Activated naive CD4-positive, alpha-beta T cell (primary cell): ENCODE measurements at regions not wholly inside any gene's neighbourhood (a gene's known extent, or its start where the extent isn't known, plus 50 kb on each side); places are given as distances from the start of the nearest gene placed in this dataset.

Source experiments
- DNase-seq, 4 experiments: peaks; one replicate each; lab custom pipeline; 2025; lab: John Stamatoyannopoulos, UW

DNA sequence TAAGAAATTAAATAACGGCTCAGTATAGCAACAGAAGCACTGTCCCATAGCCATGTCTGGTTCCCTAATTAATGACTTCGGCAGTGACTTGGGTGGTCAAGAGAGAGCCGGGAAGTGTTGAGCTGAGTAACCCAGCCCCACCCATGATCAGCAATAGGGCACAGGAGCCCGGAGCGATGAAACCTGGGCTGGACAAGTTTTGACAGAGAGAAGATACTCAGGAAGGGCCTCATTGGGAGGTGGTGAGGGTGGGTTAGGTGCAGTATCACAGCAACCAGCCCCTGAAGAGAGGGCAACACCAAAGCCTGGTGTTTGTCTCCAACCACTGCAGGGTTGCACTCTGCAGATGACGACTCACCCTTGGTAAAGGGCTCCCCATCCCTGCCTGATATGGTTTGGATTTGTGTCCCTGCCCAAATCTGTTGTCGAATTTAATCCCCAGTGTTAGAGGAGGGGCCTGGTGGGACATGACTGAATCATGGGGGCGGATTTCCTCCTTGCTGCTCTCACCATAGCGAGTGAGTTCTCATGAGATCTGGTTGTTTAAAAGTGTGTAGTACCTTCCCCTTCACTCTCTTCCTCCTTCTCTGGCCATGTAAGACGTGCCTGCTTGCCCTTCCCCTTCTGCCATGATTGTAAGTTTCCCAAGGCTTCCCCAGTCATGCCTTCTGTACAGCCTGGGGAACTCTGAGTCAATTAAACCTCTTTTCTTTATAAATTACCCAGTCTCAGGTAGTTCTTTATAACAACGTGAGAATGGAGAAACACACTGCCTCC is 124.9 kb upstream of the MED13L start:
- no peak for DNase-seq

GRCh38 chr12:116403546-116403945 is 126.1 kb upstream of the MED13L start:
- no peak for DNase-seq

DNA sequence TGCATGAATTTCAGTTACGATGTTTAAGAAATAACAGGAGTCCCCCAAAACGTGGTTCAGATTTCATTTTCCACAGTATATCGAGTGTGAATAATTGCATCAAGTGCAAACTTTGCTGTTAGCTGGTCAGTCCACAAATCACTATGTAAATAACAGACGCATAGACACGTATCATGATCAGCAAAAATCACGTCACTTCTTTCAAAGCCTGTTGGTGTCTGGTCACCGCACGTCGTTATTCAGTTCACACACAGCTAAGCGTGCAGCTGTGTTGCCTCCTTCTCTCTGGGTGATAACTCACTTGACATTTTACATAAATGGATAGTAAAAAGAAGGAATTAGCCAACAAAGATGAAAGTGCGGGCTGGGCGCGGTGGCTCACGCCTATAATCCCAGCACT is 126.8 kb upstream of the MED13L start:
- no peak for DNase-seq

DNA sequence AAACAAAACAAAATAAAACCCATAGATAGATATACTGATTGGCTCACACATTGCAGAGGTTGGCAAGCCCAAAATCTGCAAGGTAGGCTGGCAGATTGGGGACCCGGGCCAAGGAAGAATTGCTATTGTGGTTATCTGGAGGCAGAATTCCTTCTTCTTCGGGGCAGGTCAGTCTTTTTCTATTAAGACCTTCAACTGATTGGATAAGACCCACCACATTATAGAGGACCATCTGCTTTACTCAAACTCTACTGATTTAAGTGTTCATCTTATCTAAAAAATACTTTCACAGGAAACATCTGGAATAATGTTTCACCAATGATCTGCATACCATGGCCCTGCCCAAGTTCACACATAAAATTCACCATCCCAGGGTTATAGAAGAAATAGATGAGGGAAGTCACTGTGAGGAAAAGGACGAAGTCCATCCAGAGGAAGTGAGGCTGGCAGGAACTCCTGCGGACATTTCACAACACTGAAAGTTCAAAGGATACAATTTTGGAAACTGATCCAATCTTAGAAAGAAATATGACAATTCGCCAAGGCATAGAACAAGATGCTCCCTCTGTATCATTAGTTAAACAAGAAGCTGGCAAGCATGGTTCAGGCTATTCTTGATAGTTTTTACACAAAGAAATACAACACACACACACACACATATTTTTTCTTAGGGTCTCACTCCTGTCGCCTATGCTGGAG is 127.6 kb upstream of the MED13L start:
- DNase-seq = no peak

DNA sequence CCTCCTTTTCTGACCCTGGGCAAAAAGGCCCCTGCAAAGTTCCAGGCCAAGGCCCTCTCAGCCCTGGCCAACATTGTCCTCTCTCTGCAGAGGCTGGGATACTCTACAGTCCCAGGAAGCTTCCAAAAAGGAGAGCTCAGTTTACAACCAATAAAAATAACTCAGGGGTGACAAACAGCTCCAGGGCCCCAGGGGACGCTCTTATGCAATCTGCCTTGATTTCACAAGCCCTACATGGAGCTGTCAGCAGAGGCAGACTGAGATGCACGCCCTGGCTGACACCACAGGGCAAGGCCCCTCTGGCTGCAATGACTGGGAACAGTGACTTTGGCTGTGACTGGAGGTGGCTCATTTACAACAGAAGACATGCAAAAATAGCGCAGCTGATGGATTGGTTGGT is 129.0 kb upstream of the MED13L start:
- DNase-seq = no peak

GRCh38 chr12:116408489-116409250 is 131.2 kb upstream of the MED13L start:
- DNase-seq = no peak

DNA sequence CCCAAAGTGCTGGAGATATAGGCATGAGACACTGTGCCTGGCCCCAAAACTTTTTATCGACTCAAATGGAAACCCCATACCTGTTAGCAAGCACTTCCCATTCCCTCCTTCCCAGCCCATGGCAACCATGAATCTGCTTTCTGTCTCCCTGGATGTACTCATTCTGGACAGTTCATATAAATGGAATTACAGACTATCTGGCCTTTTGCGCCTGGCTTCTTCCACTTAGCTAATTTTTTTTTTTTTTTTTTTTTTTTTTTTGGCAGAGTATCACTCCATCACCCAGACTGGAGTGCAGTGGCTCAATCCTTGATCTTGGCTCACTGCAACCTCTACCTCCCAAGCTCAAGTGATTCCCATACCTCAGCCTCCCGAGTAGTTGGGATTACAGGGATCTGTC is 134.5 kb upstream of the MED13L start:
- DNase-seq = no peak

DNA sequence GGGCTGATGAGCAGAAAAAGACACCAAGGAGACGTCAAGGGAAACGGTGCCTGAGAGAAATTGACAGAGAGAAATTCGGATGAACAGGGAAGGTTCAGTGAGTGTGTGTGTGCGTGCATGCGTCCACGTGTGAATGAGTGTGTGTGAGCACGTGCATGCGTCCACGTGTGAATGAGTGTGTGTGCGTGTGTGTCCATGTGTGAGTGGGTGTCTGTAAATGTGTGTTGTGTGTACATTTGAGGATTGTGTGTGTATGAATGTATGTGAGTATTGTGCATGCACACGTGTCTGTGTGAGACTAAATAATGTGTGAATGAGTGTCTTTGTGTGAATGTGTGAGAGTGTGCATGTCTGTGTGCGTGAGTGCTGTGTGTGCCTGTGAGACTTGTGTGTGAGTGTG is 137.4 kb upstream of the MED13L start:
- DNase-seq = no peak

- no peak for DNase-seq
Measured at GRCh38 chr12:116415408-116416108, 138.1 kb upstream of the MED13L start.

DNA sequence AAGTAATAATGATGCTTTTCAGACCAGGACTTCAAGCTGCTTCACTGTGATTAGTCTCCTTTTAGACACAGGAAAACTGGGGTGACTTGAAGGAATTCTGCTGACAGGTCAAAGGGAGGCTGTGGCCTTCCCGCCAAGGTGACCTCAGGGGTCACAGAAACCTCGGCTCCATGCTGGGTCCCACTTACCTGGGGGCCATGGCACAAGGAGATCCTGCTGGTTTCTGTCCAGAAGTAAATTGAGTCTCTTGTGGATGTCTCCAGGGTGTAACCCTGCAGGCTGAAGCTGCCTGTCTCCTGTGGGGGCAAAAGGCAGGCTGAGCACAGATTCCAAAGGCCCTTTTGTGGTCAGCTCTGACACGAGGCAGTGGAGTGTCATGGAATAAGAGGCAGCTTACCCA is 138.7 kb upstream of the MED13L start:
- no peak for DNase-seq

GRCh38 chr12:116418551-116418950 is 140.6 kb upstream of the MAP1LC3B2 start:
- DNase-seq = no peak

- DNase-seq = no peak
Measured at GRCh38 chr12:116420227-116420880, 138.8 kb upstream of the MAP1LC3B2 start.

DNA sequence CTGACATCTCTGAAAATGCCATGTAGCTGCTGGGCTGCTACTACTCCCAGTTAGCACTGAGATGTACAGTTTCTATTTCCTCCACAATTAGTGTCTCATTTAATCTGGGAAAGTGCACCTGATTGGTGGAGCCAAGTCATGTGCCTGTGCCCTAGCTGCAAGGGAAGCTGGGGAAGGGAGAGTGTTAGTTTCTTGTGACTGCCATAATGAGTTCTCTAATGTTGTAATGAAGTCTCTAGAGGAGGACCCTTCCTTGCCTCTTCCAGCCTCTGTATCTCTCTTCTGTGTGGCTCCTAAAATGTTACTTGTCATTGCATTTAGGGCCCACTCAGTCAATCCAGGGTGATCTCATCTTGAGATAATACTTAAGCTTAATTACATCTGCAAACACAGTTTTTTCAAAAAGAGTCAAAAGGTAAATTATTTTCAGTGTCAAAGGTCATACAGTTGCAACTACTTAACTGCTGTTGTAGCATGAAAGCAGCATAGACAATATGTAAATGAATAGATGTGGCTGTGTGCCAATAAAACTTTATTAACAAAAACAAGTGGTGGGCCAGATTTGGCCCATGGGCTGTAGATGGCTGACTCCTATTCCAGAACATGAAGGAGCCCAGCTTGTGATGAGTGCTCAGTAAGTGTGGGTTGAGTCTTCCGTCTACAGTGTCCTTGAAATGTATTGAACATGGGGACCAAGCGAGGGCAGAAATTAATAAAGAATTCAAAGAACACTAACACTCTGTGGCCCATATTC is 137.2 kb upstream of the MAP1LC3B2 start:
- no peak for DNase-seq

GRCh38 chr12:116423094-116423493 is 136.1 kb upstream of the MAP1LC3B2 start:
- no peak for DNase-seq

- DNase-seq = no peak
Measured at GRCh38 chr12:116425256-116426193, 133.7 kb upstream of the MAP1LC3B2 start.

DNA sequence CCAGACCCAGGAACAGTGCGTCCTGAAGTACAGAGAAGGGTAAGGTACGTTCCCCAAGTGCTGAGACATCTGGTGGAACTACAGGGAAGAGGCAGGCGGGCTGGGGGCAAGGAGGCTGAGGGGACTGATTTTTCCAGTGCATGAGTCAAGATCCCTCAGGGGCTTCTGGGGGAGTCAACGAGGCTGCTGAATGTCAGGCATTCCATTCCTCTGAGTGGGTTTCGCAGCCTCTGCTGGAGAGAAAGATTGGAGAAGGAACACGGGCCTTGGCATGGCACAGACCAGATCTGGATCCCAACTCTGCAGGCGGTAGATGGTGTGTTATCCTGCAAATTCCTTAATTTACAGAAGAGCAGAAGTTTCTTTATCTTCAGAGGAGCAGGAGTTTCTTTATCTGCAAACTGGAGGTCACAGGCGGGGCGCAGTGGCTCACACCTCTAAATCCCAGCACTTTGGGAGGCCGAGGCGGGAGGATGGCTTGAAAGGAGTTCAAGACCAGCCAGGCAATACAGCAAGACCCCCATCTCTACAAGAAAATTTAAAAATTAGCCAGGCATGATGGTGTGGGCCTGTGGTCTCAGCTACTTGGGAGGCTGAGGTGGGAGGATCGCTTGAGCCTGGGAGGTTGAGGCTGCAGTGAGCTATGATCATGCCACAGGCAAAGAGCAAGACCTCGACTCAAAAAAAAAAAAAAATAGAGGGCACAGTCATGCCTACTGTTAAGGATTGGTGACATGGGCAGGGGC is 132.6 kb upstream of the MAP1LC3B2 start:
- DNase-seq = no peak

GRCh38 chr12:116427200-116427930 is 131.8 kb upstream of the MAP1LC3B2 start:
- no peak for DNase-seq

DNA sequence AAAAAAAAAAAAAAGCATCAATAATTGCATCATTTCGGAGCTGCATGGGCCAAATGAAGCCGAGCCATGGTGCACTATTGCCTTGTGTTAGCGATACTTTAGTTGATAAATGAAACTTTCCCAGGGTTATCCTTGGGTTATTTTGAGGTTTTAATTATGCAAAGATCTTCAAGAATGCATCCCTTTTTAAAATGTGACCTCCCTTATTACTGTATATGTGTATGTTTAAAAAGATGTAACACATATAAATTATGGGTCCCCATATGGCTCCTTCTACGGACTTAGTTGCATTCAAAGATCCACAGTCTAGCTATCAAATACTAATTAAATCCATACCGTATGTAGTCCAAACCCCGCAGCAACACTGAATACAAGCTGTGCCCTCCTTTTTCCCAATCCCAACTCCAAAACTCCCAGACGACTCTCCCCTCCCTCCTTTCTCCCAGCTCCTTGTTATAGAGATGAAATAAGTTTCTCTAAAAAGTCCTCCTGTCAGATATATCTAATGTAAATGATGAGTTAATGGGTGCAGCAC is 129.3 kb upstream of the MAP1LC3B2 start:
- no peak for DNase-seq
